RWPE2 (cell line): ENCODE measurements at regions not wholly inside any gene's neighbourhood (a gene's known extent, or its start where the extent isn't known, plus 50 kb on each side); places are given as distances from the start of the nearest gene placed in this dataset.

Source experiments
- ATAC-seq: fragments of 200-7000 bp; cut with Tn5 transposase; 3 replicates; pipeline ENCODE4 v1.9.1; 2021; ENCODE audit warnings: low read depth
- DNase-seq: peaks from one replicate; pipeline ENCODE4 v3.0.0-alpha.2; 2020; ENCODE audit warnings: low spot score
- H3K27ac ChIP-seq: fragments of 450-650 bp; 2 replicates; pipeline ENCODE4 v1.5.1; 2017; ENCODE audit warnings: mild to moderate bottlenecking; ENCODE audit not compliant: poor library complexity, severe bottlenecking
- H3K27me3 ChIP-seq: fragments of 250-450 bp; sonication (Bioruptor Pico); 2 replicates; pipeline ENCODE4 v1.5.1; 2021; ENCODE audit warnings: mild to moderate bottlenecking, moderate library complexity; ENCODE audit not compliant: insufficient read depth, poor library complexity, severe bottlenecking
- H3K36me3 ChIP-seq: fragments of 250-450 bp; sonication (Bioruptor Pico); 2 replicates; pipeline ENCODE4 v1.5.1; 2020; ENCODE audit warnings: low read depth, mild to moderate bottlenecking, moderate library complexity
- H3K4me1 ChIP-seq: fragments of 250-450 bp; sonication (Bioruptor Pico); 2 replicates; pipeline ENCODE4 v1.5.1; 2021; ENCODE audit warnings: mild to moderate bottlenecking, moderate library complexity; ENCODE audit not compliant: insufficient read depth, poor library complexity, severe bottlenecking
- H3K4me3 ChIP-seq: fragments of 250-450 bp; sonication (Bioruptor Pico); 2 replicates; pipeline ENCODE4 v1.5.1; 2021; ENCODE audit warnings: mild to moderate bottlenecking, moderate library complexity; ENCODE audit not compliant: severe bottlenecking
- H3K9me3 ChIP-seq: fragments of 250-450 bp; sonication (Bioruptor Pico); 2 replicates; pipeline ENCODE4 v1.5.1; 2021; ENCODE audit warnings: mild to moderate bottlenecking, moderate library complexity; ENCODE audit not compliant: severe bottlenecking
- TF ChIP-seq, protein P1 (sequence below): fragments of 450-650 bp; IDR thresholded peaks from one replicate; pipeline ENCODE4 v1.5.1; 2017; ENCODE audit warnings: mild to moderate bottlenecking, moderate library complexity; ENCODE audit not compliant: poor library complexity, severe bottlenecking

- Histone ChIP-seq H3K9me3 (no peaks in the 10 kb centered on the region), H3K4me1 (no peaks in the 10 kb centered on the region), H3K36me3 (no peaks in the 10 kb centered on the region), H3K27ac (no peak overlapping the region), H3K4me3 (no peak overlapping the region), H3K27me3 (no peaks in the 10 kb centered on the region)
- TF ChIP-seq, protein P1, sequence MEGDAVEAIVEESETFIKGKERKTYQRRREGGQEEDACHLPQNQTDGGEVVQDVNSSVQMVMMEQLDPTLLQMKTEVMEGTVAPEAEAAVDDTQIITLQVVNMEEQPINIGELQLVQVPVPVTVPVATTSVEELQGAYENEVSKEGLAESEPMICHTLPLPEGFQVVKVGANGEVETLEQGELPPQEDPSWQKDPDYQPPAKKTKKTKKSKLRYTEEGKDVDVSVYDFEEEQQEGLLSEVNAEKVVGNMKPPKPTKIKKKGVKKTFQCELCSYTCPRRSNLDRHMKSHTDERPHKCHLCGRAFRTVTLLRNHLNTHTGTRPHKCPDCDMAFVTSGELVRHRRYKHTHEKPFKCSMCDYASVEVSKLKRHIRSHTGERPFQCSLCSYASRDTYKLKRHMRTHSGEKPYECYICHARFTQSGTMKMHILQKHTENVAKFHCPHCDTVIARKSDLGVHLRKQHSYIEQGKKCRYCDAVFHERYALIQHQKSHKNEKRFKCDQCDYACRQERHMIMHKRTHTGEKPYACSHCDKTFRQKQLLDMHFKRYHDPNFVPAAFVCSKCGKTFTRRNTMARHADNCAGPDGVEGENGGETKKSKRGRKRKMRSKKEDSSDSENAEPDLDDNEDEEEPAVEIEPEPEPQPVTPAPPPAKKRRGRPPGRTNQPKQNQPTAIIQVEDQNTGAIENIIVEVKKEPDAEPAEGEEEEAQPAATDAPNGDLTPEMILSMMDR = no peak
- ATAC-seq (no peak), DNase-seq (no peak)
Measured at GRCh38 chr12:131260251-131260905, 306.7 kb downstream of the ADGRD1 start.

DNA sequence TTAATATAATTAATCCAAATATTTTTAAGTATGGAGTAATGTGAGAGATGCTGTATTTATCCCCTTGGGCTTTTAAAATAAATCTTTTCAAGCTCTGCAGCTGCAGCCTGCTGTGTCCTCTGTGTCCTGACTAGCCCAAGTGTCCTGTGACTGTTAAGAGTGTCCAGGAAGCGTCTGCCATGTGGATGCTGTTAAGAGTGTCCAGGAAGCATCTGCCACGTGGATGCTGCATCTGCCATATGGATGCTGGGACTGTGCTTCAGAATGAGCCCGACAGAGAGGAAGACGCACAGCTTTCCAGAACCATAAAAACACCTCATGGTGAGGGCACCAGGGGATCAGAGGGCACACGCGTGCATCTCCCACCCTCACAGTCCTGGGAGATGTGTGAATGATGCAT lies 307.2 kb downstream of the ADGRD1 start:
- Histone ChIP-seq H3K4me3 (no peak overlapping the region), H3K4me1 (no peaks in the 10 kb centered on the region), H3K9me3 (no peaks in the 10 kb centered on the region), H3K27me3 (no peaks in the 10 kb centered on the region), H3K36me3 (no peaks in the 10 kb centered on the region), H3K27ac (no peak overlapping the region)
- DNase-seq = no peak
- TF ChIP-seq, protein P1 = no peak
- ATAC-seq = no peak

DNA sequence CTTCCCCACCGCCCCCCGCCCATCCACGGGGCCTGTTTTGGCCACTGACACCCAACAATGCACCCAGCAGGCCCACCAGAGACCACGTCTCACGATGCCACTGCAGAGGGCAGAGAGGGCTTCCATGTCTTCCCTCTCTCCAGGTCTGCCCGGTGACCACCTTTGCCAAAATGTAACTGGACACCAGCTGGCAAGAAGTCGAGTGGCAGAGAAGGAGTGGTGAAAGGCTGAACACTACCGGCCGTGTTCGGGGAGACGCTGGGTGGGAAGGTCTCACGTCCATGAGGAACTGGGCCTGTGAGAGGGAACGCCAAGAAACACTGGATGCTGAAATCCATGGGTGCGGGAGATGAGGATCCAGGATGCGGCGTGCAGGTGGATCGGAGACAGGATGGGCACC lies 308.2 kb downstream of the ADGRD1 start:
- no peak for ATAC-seq
- H3K9me3 ChIP-seq = no peaks in the 10 kb centered on the region
- H3K4me1 ChIP-seq = no peaks in the 10 kb centered on the region
- no peaks in the 10 kb centered on the region for H3K36me3 ChIP-seq
- no peak for DNase-seq
- H3K27ac ChIP-seq = no peak overlapping the region
- TF ChIP-seq, protein P1 = no peak
- H3K4me3 ChIP-seq = no peak overlapping the region
- no peaks in the 10 kb centered on the region for H3K27me3 ChIP-seq

DNA sequence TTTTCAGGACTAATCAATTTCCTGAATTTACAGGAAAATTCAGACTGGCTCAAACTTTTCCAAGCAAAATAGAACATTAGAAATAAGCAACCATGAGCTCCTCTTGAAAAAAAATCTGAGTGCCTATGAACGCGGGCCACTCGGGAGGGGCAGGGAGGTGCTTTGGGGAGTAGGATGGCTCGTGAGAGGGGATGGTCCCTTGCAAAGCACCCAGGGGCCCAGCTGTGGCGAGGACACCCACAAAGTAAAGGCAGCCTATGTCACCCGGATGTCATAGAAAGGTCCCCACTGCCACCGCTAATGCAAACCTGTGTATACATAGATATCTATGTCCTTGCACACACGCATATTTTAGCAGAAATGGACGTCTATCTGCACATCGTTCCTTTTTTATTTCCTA lies 309.9 kb downstream of the ADGRD1 start:
- no peaks in the 10 kb centered on the region for H3K4me1 ChIP-seq
- DNase-seq = no peak
- TF ChIP-seq, protein P1 = no peak
- H3K4me3 ChIP-seq = no peak overlapping the region
- H3K9me3 ChIP-seq = no peaks in the 10 kb centered on the region
- no peak for ATAC-seq
- no peaks in the 10 kb centered on the region for H3K36me3 ChIP-seq
- no peaks in the 10 kb centered on the region for H3K27me3 ChIP-seq
- no peak overlapping the region for H3K27ac ChIP-seq

DNA sequence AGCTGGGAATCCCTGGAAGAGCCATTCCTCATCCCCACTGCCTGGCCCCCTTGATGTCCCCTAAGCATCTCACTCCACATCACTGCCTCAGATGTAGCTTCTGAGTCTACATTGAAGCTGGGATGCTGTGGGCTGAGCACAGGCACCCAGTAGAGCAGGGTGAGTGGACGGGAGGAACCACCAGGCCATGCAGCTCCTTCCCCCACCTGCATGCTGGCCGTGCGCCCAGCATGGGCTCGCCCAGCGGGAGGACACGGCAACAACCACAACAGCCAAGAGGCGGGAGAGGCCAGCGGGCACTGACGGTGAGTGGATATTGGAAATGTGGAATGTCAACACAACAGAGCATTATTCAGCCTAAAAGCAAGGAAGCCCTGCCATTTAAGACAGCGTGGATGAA lies 310.9 kb downstream of the ADGRD1 start:
- no peaks in the 10 kb centered on the region for H3K9me3 ChIP-seq
- H3K36me3 ChIP-seq = no peaks in the 10 kb centered on the region
- TF ChIP-seq, protein P1 = no peak
- H3K4me3 ChIP-seq = no peak overlapping the region
- ATAC-seq (peak; percentile 37; the same call in 1 of the 3 replicates), DNase-seq (no peak)
- H3K4me1 ChIP-seq = no peaks in the 10 kb centered on the region
- no peaks in the 10 kb centered on the region for H3K27me3 ChIP-seq
- H3K27ac ChIP-seq = no peak overlapping the region
